Neuronal stem cell (in vitro differentiated cells): ENCODE measurements at regions not wholly inside any gene's neighbourhood (a gene's known extent, or its start where the extent isn't known, plus 50 kb on each side); places are given as distances from the start of the nearest gene placed in this dataset.

ENCODE experiments used
- DNase-seq: peaks from one replicate; pipeline ENCODE4 v3.0.0-alpha.2; 2013; ENCODE audit warnings: low spot score
- H2AFZ ChIP-seq: one replicate; pipeline ENCODE4 v1.6.1; 2013; ENCODE audit warnings: mild to moderate bottlenecking, low read length, inconsistent platforms
- H2AK5ac ChIP-seq: 2 replicates; pipeline ENCODE4 v1.6.1; 2013; ENCODE audit warnings: low read depth, mild to moderate bottlenecking, inconsistent platforms, low read length, moderate library complexity, mixed read lengths
- H2BK120ac ChIP-seq: 2 replicates; pipeline ENCODE4 v1.6.1; 2013; ENCODE audit warnings: low read depth, mild to moderate bottlenecking, inconsistent platforms, low read length, moderate library complexity, mixed read lengths
- H2BK12ac ChIP-seq: one replicate; pipeline ENCODE4 v1.6.1; 2013; ENCODE audit warnings: low read length, inconsistent platforms
- H2BK15ac ChIP-seq: 2 replicates; pipeline ENCODE4 v1.6.1; 2013; ENCODE audit warnings: mild to moderate bottlenecking, low read length, inconsistent platforms, mixed read lengths
- H2BK5ac ChIP-seq: one replicate; pipeline ENCODE4 v1.6.1; 2013; ENCODE audit warnings: inconsistent platforms, mild to moderate bottlenecking, low read length, moderate library complexity
- H3K14ac ChIP-seq: one replicate; pipeline ENCODE4 v1.6.1; 2013; ENCODE audit warnings: low read length, inconsistent platforms
- H3K18ac ChIP-seq: 2 replicates; pipeline ENCODE4 v1.6.1; 2013; ENCODE audit warnings: low read length, inconsistent platforms
- H3K23ac ChIP-seq: 2 replicates; pipeline ENCODE4 v1.6.1; 2013; ENCODE audit warnings: low read depth, mild to moderate bottlenecking, mixed read lengths, low read length, inconsistent platforms; ENCODE audit not compliant: poor library complexity
- H3K27ac ChIP-seq: replicated peaks from 3 replicates; pipeline ENCODE4 v1.5.1; 2013; ENCODE audit warnings: low read length, inconsistent platforms
- H3K27me3 ChIP-seq, 3 experiments: 2 replicates each; pipeline ENCODE4 v1.6.1; 2013; ENCODE audit warnings: low read length in 3 of 3, mild to moderate bottlenecking in 2 of 3, inconsistent platforms in 1 of 3, low read depth in 1 of 3, mixed read lengths in 1 of 3, moderate library complexity in 1 of 3; ENCODE audit not compliant: control insufficient read depth in 3 of 3, insufficient read depth in 3 of 3
- H3K36me3 ChIP-seq, 2 donors: replicated peaks in 1 of 2; 2 replicates each; pipeline ENCODE4 v1.6.1; 2013; ENCODE audit warnings: low read length in 2 of 2; ENCODE audit not compliant: control insufficient read depth in 2 of 2, insufficient read depth in 2 of 2
- H3K4ac ChIP-seq: 2 replicates; pipeline ENCODE4 v1.6.1; 2013; ENCODE audit warnings: inconsistent platforms, mild to moderate bottlenecking, low read length, moderate library complexity
- H3K4me1 ChIP-seq, 2 donors: 1 replicate in 1 of 2; 2 replicates in 1 of 2; pipeline ENCODE4 v1.6.1; 2013; ENCODE audit warnings: low read length in 2 of 2, low read depth in 1 of 2; ENCODE audit not compliant: control insufficient read depth in 2 of 2, insufficient read depth in 1 of 2
- H3K4me2 ChIP-seq: one replicate; pipeline ENCODE4 v1.6.1; 2013; ENCODE audit warnings: mild to moderate bottlenecking, low read length, inconsistent platforms; ENCODE audit not compliant: insufficient read depth, poor library complexity, severe bottlenecking
- H3K4me3 ChIP-seq, 2 donors: 2 replicates each; pipeline ENCODE4 v1.5.1; 2013; ENCODE audit warnings: low read length in 2 of 2, mild to moderate bottlenecking in 2 of 2, inconsistent platforms in 1 of 2, moderate library complexity in 1 of 2
- H3K79me1 ChIP-seq: one replicate; pipeline ENCODE4 v1.6.1; 2013; ENCODE audit warnings: low read depth, mild to moderate bottlenecking, inconsistent platforms, low read length, moderate library complexity
- H3K9ac ChIP-seq: one replicate; pipeline ENCODE4 v1.6.1; 2013; ENCODE audit warnings: mild to moderate bottlenecking, low read depth, low read length, inconsistent platforms; ENCODE audit not compliant: poor library complexity
- H3K9me3 ChIP-seq, 2 donors: replicated peaks in 1 of 2; 2 replicates each; pipeline versions ENCODE3 to v1.6.1; 2013; ENCODE audit warnings: low read length in 2 of 2, mild to moderate bottlenecking in 2 of 2, inconsistent platforms in 1 of 2, low read depth in 1 of 2, mixed read lengths in 1 of 2, moderate library complexity in 1 of 2; ENCODE audit not compliant: control insufficient read depth in 2 of 2, insufficient read depth in 1 of 2
- H4K8ac ChIP-seq: one replicate; pipeline ENCODE4 v1.6.1; 2013; ENCODE audit warnings: low read depth, mild to moderate bottlenecking, inconsistent platforms, low read length, moderate library complexity
- H4K91ac ChIP-seq: one replicate; pipeline ENCODE4 v1.6.1; 2013; ENCODE audit warnings: low read length, low read depth, mild to moderate bottlenecking, inconsistent platforms; ENCODE audit not compliant: poor library complexity
- WGBS, 2 donors: extraction: QIAGEN DNeasy Blood & Tissue Kit; methylation state at CpG; one replicate each; pipeline ENCODE4 v1.1.7; 2013; ENCODE audit warnings: missing lambda C conversion rate in 2 of 2, mixed read lengths in 1 of 2; ENCODE audit not compliant: insufficient read length in 2 of 2, insufficient replicate concordance in 1 of 2; ENCODE audit errors: extremely low coverage in 2 of 2; 5-methylcytosine and 5-hydroxymethylcytosine counted together

DNA sequence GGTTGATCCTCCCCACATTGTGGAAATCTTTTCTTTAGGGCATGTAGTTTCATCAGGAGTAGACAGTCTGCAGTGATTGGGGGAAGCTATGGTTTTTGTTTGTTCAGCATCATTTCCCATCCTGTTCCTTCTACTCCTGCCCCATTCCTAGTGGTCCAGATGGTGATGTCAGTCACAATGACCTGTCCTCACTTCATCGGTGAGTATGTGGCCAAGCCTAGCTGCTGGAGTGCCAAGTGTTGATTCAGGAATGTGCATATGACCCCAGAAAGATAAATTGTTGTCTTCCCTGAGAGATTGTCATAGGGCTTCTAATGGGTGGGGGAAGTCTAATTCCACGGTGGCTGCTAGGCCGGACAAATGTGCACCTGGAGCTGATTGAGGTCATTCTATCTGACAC lies 130.6 kb upstream of the FAT1 start:
- H3K9ac ChIP-seq: no peak overlapping the region
- H2AK5ac ChIP-seq: no peak overlapping the region
- no peak overlapping the region for H4K91ac ChIP-seq
- peaks cover 0 to 22% of the 10 kb centered on the region in 2 donors for H3K9me3 ChIP-seq
- no peak overlapping the region for H3K18ac ChIP-seq
- H3K79me1 ChIP-seq: no peaks in the 10 kb centered on the region
- no peak overlapping the region for H3K4me2 ChIP-seq
- no peaks in the 10 kb centered on the region for H3K27me3 ChIP-seq
- no peak overlapping the region for H3K4me3 ChIP-seq
- no peak overlapping the region for H3K27ac ChIP-seq
- H3K4me1 ChIP-seq: no peaks in the 10 kb centered on the region
- no peak overlapping the region for H2BK15ac ChIP-seq
- no peak overlapping the region for H4K8ac ChIP-seq
- H3K23ac ChIP-seq: no peak overlapping the region
- DNase-seq: no peak
- WGBS, 2 donors: no CpG with 5 or more reads among the region's 3 CpGs
- no peak overlapping the region for H2BK5ac ChIP-seq
- H3K14ac ChIP-seq: no peak overlapping the region
- H2BK12ac ChIP-seq: no peak overlapping the region
- H3K4ac ChIP-seq: no peak overlapping the region
- H2AFZ ChIP-seq: no peak overlapping the region
- no peak overlapping the region for H2BK120ac ChIP-seq
- no peaks in the 10 kb centered on the region for H3K36me3 ChIP-seq

DNA sequence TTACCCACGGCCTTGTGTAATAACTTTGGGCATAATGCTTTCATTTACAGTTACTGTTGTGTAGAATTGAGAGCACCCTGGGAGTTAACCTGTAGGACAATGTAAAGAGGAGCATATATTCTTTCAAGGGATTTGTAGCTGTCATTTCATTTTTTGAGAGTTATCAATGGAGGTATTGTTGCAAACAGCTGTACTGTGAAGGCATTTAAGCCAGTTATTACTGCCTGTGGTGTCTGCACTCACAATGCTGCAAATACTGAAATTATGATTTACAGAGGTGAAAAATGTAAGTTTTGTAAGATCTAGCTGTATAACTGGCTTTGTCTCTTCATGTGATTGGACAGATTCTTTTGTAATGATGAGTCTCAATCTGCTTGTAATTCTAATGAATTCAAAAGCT lies 131.5 kb upstream of the FAT1 start:
- Histone ChIP-seq H2BK15ac (no peak overlapping the region), H2BK120ac (no peak overlapping the region), H2AK5ac (no peak overlapping the region), H3K18ac (no peak overlapping the region), H2BK12ac (no peak overlapping the region), H3K4me2 (no peak overlapping the region), H4K91ac (no peak overlapping the region), H3K4me3 (no peak overlapping the region), H3K9ac (no peak overlapping the region), H3K4ac (no peak overlapping the region), H3K4me1 (no peaks in the 10 kb centered on the region), H3K27ac (no peak overlapping the region), H3K27me3 (no peaks in the 10 kb centered on the region), H3K36me3 (no peaks in the 10 kb centered on the region), H3K23ac (no peak overlapping the region), H4K8ac (no peak overlapping the region), H3K14ac (no peak overlapping the region), H2BK5ac (no peak overlapping the region), H3K79me1 (no peaks in the 10 kb centered on the region), H2AFZ (no peak overlapping the region), H3K9me3 (peaks cover 0 to 19% of the 10 kb centered on the region in 2 donors)
- DNase-seq: no peak
- no CpG with 5 or more reads among the region's 1 CpG for WGBS, 2 donors

DNA sequence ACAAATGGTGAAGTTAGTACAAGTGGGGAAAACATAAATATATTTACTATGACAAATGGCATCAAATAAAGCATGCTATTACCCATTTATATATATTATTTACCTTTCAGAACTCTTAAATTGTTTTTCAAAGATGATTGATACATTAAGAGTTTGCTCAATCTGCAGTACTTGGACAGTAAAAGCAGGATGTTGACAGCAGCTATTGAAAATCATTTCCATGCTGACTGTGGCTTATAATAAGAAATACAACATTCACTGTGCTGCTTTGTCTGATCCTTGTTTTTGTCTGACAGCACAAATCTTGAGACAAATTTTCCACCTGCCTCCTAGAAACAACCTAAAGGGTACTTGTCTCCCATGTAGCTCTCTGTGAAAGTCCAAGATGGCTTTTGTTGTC lies 134.1 kb upstream of the FAT1 start:
- no peaks in the 10 kb centered on the region for H3K36me3 ChIP-seq
- H3K4me1 ChIP-seq: no peaks in the 10 kb centered on the region
- H3K79me1 ChIP-seq: no peaks in the 10 kb centered on the region
- H4K8ac ChIP-seq: no peak overlapping the region
- H3K23ac ChIP-seq: no peak overlapping the region
- no peak overlapping the region for H2BK120ac ChIP-seq
- H3K4me2 ChIP-seq: no peak overlapping the region
- H3K27me3 ChIP-seq: no peaks in the 10 kb centered on the region
- no peak overlapping the region for H2BK12ac ChIP-seq
- no peak overlapping the region for H2BK15ac ChIP-seq
- no peak overlapping the region for H3K4ac ChIP-seq
- no peak for DNase-seq
- H3K9ac ChIP-seq: no peak overlapping the region
- H2AFZ ChIP-seq: no peak overlapping the region
- H4K91ac ChIP-seq: no peak overlapping the region
- no peak overlapping the region for H3K18ac ChIP-seq
- no peak overlapping the region for H2BK5ac ChIP-seq
- no peaks in the 10 kb centered on the region for H3K9me3 ChIP-seq
- H2AK5ac ChIP-seq: no peak overlapping the region
- H3K4me3 ChIP-seq: no peak overlapping the region
- H3K27ac ChIP-seq: no peak overlapping the region
- H3K14ac ChIP-seq: no peak overlapping the region

DNA sequence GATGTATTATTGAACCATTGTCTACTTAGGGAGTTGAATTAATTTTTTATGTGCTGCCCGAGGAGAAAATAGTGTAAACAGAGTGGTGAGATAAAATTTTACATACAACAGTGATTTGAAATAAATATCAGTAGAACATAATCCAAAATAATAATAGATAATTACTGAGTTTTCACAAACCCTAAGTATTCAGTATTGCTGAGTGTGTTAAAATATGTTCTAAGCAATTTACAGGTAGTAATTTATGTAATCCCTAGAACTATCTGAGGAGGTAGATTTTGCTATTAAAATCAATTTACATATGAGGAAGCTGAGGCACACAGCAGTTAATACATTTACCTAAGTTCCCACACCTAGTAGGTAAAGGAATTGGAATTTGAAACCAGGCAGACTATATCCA lies 134.7 kb upstream of the FAT1 start:
- no peak overlapping the region for H3K27ac ChIP-seq
- no peaks in the 10 kb centered on the region for H3K4me1 ChIP-seq
- no peaks in the 10 kb centered on the region for H3K79me1 ChIP-seq
- H2AK5ac ChIP-seq: no peak overlapping the region
- DNase-seq: no peak
- H3K9me3 ChIP-seq: no peaks in the 10 kb centered on the region
- no peak overlapping the region for H4K91ac ChIP-seq
- no peak overlapping the region for H3K9ac ChIP-seq
- no peak overlapping the region for H3K4me3 ChIP-seq
- no peak overlapping the region for H3K23ac ChIP-seq
- H3K27me3 ChIP-seq: no peaks in the 10 kb centered on the region
- no CpG with 5 or more reads among the region's 1 CpG for WGBS, 2 donors
- H3K4ac ChIP-seq: no peak overlapping the region
- no peak overlapping the region for H3K14ac ChIP-seq
- H3K4me2 ChIP-seq: no peak overlapping the region
- no peak overlapping the region for H2AFZ ChIP-seq
- no peak overlapping the region for H2BK12ac ChIP-seq
- H3K36me3 ChIP-seq: no peaks in the 10 kb centered on the region
- no peak overlapping the region for H4K8ac ChIP-seq
- no peak overlapping the region for H3K18ac ChIP-seq
- no peak overlapping the region for H2BK15ac ChIP-seq
- H2BK5ac ChIP-seq: no peak overlapping the region
- H2BK120ac ChIP-seq: no peak overlapping the region
